HG03066 (cell line): ENCODE measurements at regions not wholly inside any gene's neighbourhood (a gene's known extent, or its start where the extent isn't known, plus 50 kb on each side); places are given as distances from the start of the nearest gene placed in this dataset.

Experiments used
- ATAC-seq: cut with Tn5 transposase; IDR thresholded peaks from one replicate; pipeline ENCODE4 v1.9.1; 2021; ENCODE audit warnings: low read depth; ENCODE audit not compliant: unreplicated experiment

- ATAC-seq = no peak
These were observed 56.9 kb upstream of the ECE1 start for GRCh38 chr1:21347072-21347581.

- ATAC-seq = no peak
These were observed 56.3 kb upstream of the ECE1 start for GRCh38 chr1:21346365-21347071.

DNA sequence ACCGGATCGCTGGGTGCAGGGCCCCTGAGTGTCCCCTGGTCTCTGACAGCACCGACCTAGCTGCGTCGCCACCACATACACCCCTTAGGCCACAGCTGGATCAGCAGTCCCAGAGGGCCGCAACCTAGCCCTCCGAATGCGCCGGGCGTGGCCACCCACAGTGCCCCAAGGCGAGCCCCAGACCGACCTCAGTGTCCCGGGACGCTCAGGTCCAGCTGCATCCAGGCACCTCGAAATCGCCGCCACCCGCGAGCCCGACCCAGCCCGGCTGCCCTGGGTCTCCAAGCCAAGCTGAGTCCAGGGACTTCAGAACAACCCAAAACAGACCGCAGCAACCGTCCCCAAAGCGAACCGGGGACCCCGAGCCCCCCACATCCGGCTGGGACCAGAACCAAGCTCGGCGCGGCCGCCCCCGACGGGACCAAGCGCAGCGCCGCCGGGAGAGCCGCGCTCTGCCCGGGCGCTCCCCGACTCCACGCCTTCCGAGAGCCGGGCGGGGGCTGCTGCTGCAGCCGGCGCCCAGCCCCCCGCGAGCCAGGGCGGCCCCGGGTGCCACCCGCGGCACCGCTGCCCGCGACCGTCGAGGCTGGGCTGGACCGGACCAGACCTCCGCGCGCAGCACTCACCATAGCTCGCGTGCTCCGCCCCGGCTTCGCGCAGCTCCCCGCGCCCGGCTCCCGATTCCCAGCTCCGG lies 54.6 kb upstream of the ECE1 start:
- peak; percentile 14 for ATAC-seq

GRCh38 chr1:21344098-21344749 lies 54.0 kb upstream of the ECE1 start:
- no peak for ATAC-seq

DNA sequence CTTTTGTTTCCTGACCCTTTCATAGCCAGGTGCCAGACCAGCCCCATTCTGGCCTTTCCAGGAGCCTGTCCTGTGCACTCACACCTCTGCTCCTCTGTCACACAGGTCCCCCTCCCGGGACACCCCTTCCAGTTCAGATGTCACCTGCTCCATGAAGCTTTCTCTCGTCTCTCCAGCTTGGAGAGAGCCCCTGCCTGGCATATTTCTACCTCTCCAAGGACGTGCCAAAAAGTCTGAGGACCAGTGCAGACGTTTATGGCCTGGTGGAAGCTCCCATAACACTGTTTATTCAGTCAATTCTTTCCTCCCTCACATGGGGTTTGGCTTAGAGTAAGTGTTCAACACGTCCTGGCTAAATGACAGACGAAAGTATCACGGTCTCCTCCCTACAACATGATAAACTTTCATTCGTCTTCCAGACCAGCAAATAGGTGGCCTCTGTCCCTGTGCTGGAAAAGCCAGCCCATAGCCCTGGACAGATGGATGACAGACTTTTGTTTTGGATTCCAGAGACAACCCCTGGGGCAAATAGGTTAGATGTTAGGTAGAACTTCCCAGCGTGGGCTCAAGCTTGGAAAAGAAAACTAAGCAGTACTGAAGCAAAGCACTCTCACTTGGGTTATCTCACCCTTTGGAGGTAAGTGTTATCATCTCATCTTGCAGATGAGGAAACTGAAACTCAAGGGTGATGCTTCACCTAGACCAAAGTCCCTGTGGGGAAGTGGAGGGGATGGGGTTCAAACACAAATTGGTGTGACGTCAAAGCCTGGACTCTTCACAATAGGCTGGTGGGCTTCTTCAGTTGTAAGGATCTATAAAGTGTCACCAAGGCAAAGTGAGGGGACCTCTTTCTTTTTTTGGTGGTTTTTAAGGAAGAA lies 52.9 kb upstream of the ECE1 start:
- no peak for ATAC-seq

DNA sequence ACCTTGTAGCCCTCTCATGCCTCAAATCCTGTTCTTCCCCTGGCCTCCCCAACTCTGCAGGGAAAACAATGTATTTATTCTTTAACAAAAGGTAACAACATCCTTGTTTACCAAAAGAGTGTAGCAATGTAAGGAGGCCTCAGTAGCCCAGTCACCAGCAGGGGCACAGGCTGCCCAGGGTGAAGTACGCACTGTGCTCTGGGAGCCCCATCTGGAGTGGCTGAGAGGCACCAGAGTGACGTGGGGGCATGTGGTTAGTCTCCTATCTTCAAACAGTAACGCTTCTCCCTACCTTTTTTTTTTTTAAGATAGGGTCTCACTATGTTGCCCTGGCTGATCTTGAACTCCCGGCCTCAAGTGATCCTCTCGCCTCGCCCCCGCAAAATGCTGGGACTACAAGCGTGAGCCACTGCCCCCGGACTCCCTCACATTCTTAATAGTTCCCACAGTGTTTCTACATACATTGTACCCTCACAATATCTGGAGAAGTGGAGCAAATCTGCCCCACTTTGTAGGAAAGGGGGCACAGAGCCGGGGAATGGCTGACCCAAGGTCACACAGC lies 51.3 kb upstream of the ECE1 start:
- ATAC-seq = no peak

- no peak for ATAC-seq
These were observed 50.8 kb upstream of the ECE1 start for GRCh38 chr1:21341022-21341421.

- no peak for ATAC-seq
These were observed 50.1 kb upstream of the ECE1 start for GRCh38 chr1:21340230-21340945.
